Naive thymus-derived CD8-positive, alpha-beta T cell (primary cell): ENCODE measurements at regions not wholly inside any gene's neighbourhood (a gene's known extent, or its start where the extent isn't known, plus 50 kb on each side); places are given as distances from the start of the nearest gene placed in this dataset.

Experiments
- ATAC-seq, 2 donors: fragments of 150-1000 bp; cut with Tn5 transposase in 1 of 2; sonication (Bioruptor Pico), chemical (Tn5 transposase) in 1 of 2; 1 replicate in 1 of 2; 2 replicates in 1 of 2; pipeline ENCODE4 v1.10.0; 2021; ENCODE audit warnings: mild to moderate bottlenecking in 2 of 2, moderate library complexity in 2 of 2
- POLR2A ChIA-PET: fragments of 350-600 bp; sonication (Branson Sonifier 250); formaldehyde crosslinking; loops from one replicate; lab custom pipeline; 2021; ENCODE audit warnings: antibody characterized with exemption; lab: Charles Lee
- DNase-seq, 10 donors: peaks; one replicate each; pipeline versions ENCODE4 v3.0.0 to v3.0.0-alpha.2; 2020 to 2022
- H3K27ac Mint-ChIP-seq, 10 donors: one replicate each; pipeline ENCODE4 v1.8.0; 2020 to 2022; ENCODE audit warnings: mild to moderate bottlenecking in 10 of 10, mixed read lengths in 10 of 10, moderate library complexity in 4 of 10, inconsistent platforms in 1 of 10
- H3K27me3 Mint-ChIP-seq, 5 donors: one replicate each; pipeline ENCODE4 v1.8.0; 2021 to 2022; ENCODE audit warnings: mixed read lengths in 5 of 5
- H3K36me3 Mint-ChIP-seq, 3 donors: one replicate each; pipeline ENCODE4 v1.8.0; 2020 to 2022; ENCODE audit warnings: mixed read lengths in 3 of 3, mild to moderate bottlenecking in 2 of 3, inconsistent platforms in 1 of 3
- H3K4me1 Mint-ChIP-seq, 4 donors: one replicate each; pipeline ENCODE4 v1.8.0; 2021 to 2022; ENCODE audit warnings: mixed read lengths in 4 of 4
- H3K4me3 Mint-ChIP-seq, 10 donors: one replicate each; pipeline ENCODE4 v1.8.0; 2020 to 2022; ENCODE audit warnings: mild to moderate bottlenecking in 10 of 10, mixed read lengths in 10 of 10, moderate library complexity in 6 of 10, inconsistent platforms in 1 of 10
- H3K9me3 Mint-ChIP-seq, 9 donors: one replicate each; pipeline ENCODE4 v1.8.0; 2020 to 2022; ENCODE audit warnings: mixed read lengths in 9 of 9, mild to moderate bottlenecking in 3 of 9, inconsistent platforms in 1 of 9, moderate library complexity in 1 of 9

GRCh38 chr12:124402248-124403066 lies 107.6 kb downstream of the RFLNA start:
- no peaks in the 10 kb centered on the region for H3K9me3 Mint-ChIP-seq
- H3K4me1 Mint-ChIP-seq = peaks cover 0 to 10% (median 3%) of the 10 kb centered on the region in 4 donors
- no peak overlapping the region for H3K4me3 Mint-ChIP-seq
- ATAC-seq (no peak), DNase-seq (no peak)
- POLR2A ChIA-PET = no interaction called here
- H3K27ac Mint-ChIP-seq = peak overlapping the region in 1 of 10 donors; percentile 5
- peaks cover 0 to 43% (median 9%) of the 10 kb centered on the region in 3 donors for H3K36me3 Mint-ChIP-seq
- no peaks in the 10 kb centered on the region for H3K27me3 Mint-ChIP-seq

- no peak overlapping the region for H3K4me3 Mint-ChIP-seq
- no peak for ATAC-seq
- POLR2A ChIA-PET = no interaction called here
- peaks cover 0 to 41% (median 8%) of the 10 kb centered on the region in 3 donors for H3K36me3 Mint-ChIP-seq
- peaks cover 0 to 7% (median 2%) of the 10 kb centered on the region in 4 donors for H3K4me1 Mint-ChIP-seq
- H3K9me3 Mint-ChIP-seq = no peaks in the 10 kb centered on the region
- H3K27me3 Mint-ChIP-seq = no peaks in the 10 kb centered on the region
- H3K27ac Mint-ChIP-seq = peak overlapping the region in 1 of 10 donors; percentile 9
- no peak for DNase-seq
Measured at GRCh38 chr12:124401704-124402221, 106.9 kb downstream of the RFLNA start.

GRCh38 chr12:124400124-124400523 lies 105.2 kb downstream of the RFLNA start:
- H3K4me1 Mint-ChIP-seq = peaks cover 0 to 7% (median 2%) of the 10 kb centered on the region in 4 donors
- H3K36me3 Mint-ChIP-seq = peaks cover 0 to 42% (median 6%) of the 10 kb centered on the region in 3 donors
- ATAC-seq (no peak), DNase-seq (no peak)
- no peaks in the 10 kb centered on the region for H3K9me3 Mint-ChIP-seq
- peak overlapping the region in 2 of 10 donors; percentile 25 to 38 for H3K27ac Mint-ChIP-seq
- no peak overlapping the region for H3K4me3 Mint-ChIP-seq
- POLR2A ChIA-PET = no interaction called here
- H3K27me3 Mint-ChIP-seq = no peaks in the 10 kb centered on the region

GRCh38 chr12:124399622-124400021 lies 104.7 kb downstream of the RFLNA start:
- H3K4me1 Mint-ChIP-seq = peaks cover 0 to 7% (median 1%) of the 10 kb centered on the region in 4 donors
- peak overlapping the region in 1 of 10 donors; percentile 50 for H3K27ac Mint-ChIP-seq
- H3K27me3 Mint-ChIP-seq = no peaks in the 10 kb centered on the region
- POLR2A ChIA-PET = no interaction called here
- H3K4me3 Mint-ChIP-seq = no peak overlapping the region
- H3K36me3 Mint-ChIP-seq = peaks cover 0 to 41% (median 6%) of the 10 kb centered on the region in 3 donors
- DNase-seq = peak in 3 of 10 donors; percentile 21 to 30 (median 28)
- no peak for ATAC-seq
- no peaks in the 10 kb centered on the region for H3K9me3 Mint-ChIP-seq

- peak overlapping the region in 1 of 10 donors; percentile 67 for H3K27ac Mint-ChIP-seq
- POLR2A ChIA-PET = no interaction called here
- no peak for ATAC-seq
- H3K4me3 Mint-ChIP-seq = no peak overlapping the region
- peaks cover 0 to 49% (median 6%) of the 10 kb centered on the region in 3 donors for H3K36me3 Mint-ChIP-seq
- H3K27me3 Mint-ChIP-seq = no peaks in the 10 kb centered on the region
- DNase-seq = no peak
- H3K9me3 Mint-ChIP-seq = no peaks in the 10 kb centered on the region
- peaks cover under 1 to 10% (median 6%) of the 10 kb centered on the region in 4 donors for H3K4me1 Mint-ChIP-seq
Measured at GRCh38 chr12:124398578-124399227, 103.8 kb downstream of the RFLNA start.

GRCh38 chr12:124397807-124398577 lies 103.1 kb downstream of the RFLNA start:
- H3K36me3 Mint-ChIP-seq = peaks cover 0 to 50% (median 6%) of the 10 kb centered on the region in 3 donors
- H3K4me1 Mint-ChIP-seq = peaks cover 6 to 17% (median 9%) of the 10 kb centered on the region in 4 donors
- ATAC-seq (no peak), DNase-seq (no peak)
- no peaks in the 10 kb centered on the region for H3K27me3 Mint-ChIP-seq
- POLR2A ChIA-PET = interaction anchor here (0.6 kb wide), 1 partner anchor 190 kb away, joined by 3 read pairs; no protein-coding TSS in a partner anchor
- H3K9me3 Mint-ChIP-seq = no peaks in the 10 kb centered on the region
- no peak overlapping the region for H3K4me3 Mint-ChIP-seq
- peak overlapping the region in 3 of 10 donors; percentile 6 to 67 (median 24) for H3K27ac Mint-ChIP-seq

GRCh38 chr12:124397399-124397679 lies 102.4 kb downstream of the RFLNA start:
- no peak overlapping the region for H3K27ac Mint-ChIP-seq
- no peak for DNase-seq
- POLR2A ChIA-PET = no interaction called here
- ATAC-seq = no peak
- H3K4me3 Mint-ChIP-seq = no peak overlapping the region
- peaks cover 6 to 23% (median 13%) of the 10 kb centered on the region in 4 donors for H3K4me1 Mint-ChIP-seq
- peaks cover 0 to 48% (median 6%) of the 10 kb centered on the region in 3 donors for H3K36me3 Mint-ChIP-seq
- H3K27me3 Mint-ChIP-seq = no peaks in the 10 kb centered on the region
- no peaks in the 10 kb centered on the region for H3K9me3 Mint-ChIP-seq

- peaks cover 0 to 44% (median 6%) of the 10 kb centered on the region in 3 donors for H3K36me3 Mint-ChIP-seq
- no peak overlapping the region for H3K27ac Mint-ChIP-seq
- H3K9me3 Mint-ChIP-seq = no peaks in the 10 kb centered on the region
- DNase-seq = no peak
- peaks cover 9 to 29% (median 18%) of the 10 kb centered on the region in 4 donors for H3K4me1 Mint-ChIP-seq
- no peaks in the 10 kb centered on the region for H3K27me3 Mint-ChIP-seq
- POLR2A ChIA-PET = no interaction called here
- no peak for ATAC-seq
- no peak overlapping the region for H3K4me3 Mint-ChIP-seq
Measured at GRCh38 chr12:124396544-124397398, 101.9 kb downstream of the RFLNA start.

- Mint-ChIP-seq H3K4me3 (peak overlapping the region in 1 of 10 donors; percentile 10), H3K27me3 (no peaks in the 10 kb centered on the region), H3K27ac (no peak overlapping the region), H3K9me3 (no peaks in the 10 kb centered on the region), H3K4me1 (peaks cover 14 to 37% (median 26%) of the 10 kb centered on the region in 4 donors), H3K36me3 (peaks cover 0 to 36% (median 2%) of the 10 kb centered on the region in 3 donors)
- ATAC-seq (no peak), DNase-seq (no peak)
- POLR2A ChIA-PET = no interaction called here
Measured at GRCh38 chr12:124395986-124396385, 101.1 kb downstream of the RFLNA start.

- H3K27me3 Mint-ChIP-seq = no peaks in the 10 kb centered on the region
- POLR2A ChIA-PET = no interaction called here
- H3K27ac Mint-ChIP-seq = no peak overlapping the region
- peaks cover 15 to 42% (median 31%) of the 10 kb centered on the region in 4 donors for H3K4me1 Mint-ChIP-seq
- H3K36me3 Mint-ChIP-seq = peaks cover 0 to 30% (median 2%) of the 10 kb centered on the region in 3 donors
- H3K4me3 Mint-ChIP-seq = no peak overlapping the region
- ATAC-seq = no peak
- no peaks in the 10 kb centered on the region for H3K9me3 Mint-ChIP-seq
- DNase-seq = no peak
Measured at GRCh38 chr12:124395284-124395752, 100.4 kb downstream of the RFLNA start.

GRCh38 chr12:124394462-124395128 lies 99.7 kb downstream of the RFLNA start:
- Mint-ChIP-seq H3K27me3 (no peaks in the 10 kb centered on the region), H3K4me3 (no peak overlapping the region), H3K9me3 (no peaks in the 10 kb centered on the region), H3K27ac (no peak overlapping the region), H3K36me3 (peaks cover 0 to 25% (median 0%) of the 10 kb centered on the region in 3 donors), H3K4me1 (peaks cover 17 to 49% (median 36%) of the 10 kb centered on the region in 4 donors)
- DNase-seq (no peak), ATAC-seq (no peak)
- POLR2A ChIA-PET = no interaction called here
